ENCODE measurements at regions not wholly inside any gene's neighbourhood (a gene's known extent, or its start where the extent isn't known, plus 50 kb on each side); places are given as distances from the start of the nearest gene placed in this dataset.

- no peak for TF ChIP-seq CTCF (IDR thresholded peaks at IDR 0.05)
- no peak for TF ChIP-seq ZFX (IDR thresholded peaks at IDR 0.05; ENCODE audit: borderline replicate concordance)
Measured at GRCh38 chr5:21424907-21425306, 1428.2 kb downstream of the CDH12 start.
